Esophagus squamous epithelium (tissue), 4 donors: ENCODE measurements at regions not wholly inside any gene's neighbourhood (a gene's known extent, or its start where the extent isn't known, plus 50 kb on each side); places are given as distances from the start of the nearest gene placed in this dataset.

Experiments used
- POLR2A ChIP-seq, 4 donors: fragments of 450-650 bp; IDR thresholded peaks; one replicate each; pipeline ENCODE4 v1.6.1; 2017; ENCODE audit warnings: antibody characterized with exemption in 4 of 4, mild to moderate bottlenecking in 4 of 4, moderate library complexity in 3 of 4
- TF ChIP-seq, protein P1 (sequence below), 6 experiments: fragments of 450-650 bp in 4 of 6; fragments of 200-600 bp in 2 of 6; sonication (generic) in 2 of 6; IDR thresholded peaks; one replicate each; pipeline ENCODE4 v1.5.1; 2016 to 2019; ENCODE audit warnings: antibody characterized with exemption in 6 of 6, mild to moderate bottlenecking in 4 of 6, moderate library complexity in 4 of 6

DNA sequence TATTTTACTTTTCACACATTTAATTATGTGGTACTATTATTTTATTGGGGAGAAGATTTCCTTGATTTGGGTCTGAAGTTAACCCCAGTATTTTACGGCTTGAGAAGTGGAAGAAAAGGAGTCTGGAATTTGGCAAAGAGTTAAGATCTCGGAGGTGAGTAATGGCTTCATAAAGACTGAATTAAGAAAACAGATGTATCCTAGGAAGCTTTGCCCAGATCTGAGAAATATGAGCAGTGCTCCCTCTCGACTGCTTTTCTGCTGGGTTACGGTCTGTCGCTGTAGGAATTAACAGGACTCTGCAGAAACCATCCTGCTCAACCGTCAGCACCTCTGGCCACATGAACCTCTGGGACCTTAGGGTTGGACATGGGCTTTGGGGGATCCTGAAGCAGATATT, 163.6 kb upstream of the NDN start:
- no peak for TF ChIP-seq POLR2A (IDR thresholded peaks at IDR 0.05)
- TF ChIP-seq, protein P1, sequence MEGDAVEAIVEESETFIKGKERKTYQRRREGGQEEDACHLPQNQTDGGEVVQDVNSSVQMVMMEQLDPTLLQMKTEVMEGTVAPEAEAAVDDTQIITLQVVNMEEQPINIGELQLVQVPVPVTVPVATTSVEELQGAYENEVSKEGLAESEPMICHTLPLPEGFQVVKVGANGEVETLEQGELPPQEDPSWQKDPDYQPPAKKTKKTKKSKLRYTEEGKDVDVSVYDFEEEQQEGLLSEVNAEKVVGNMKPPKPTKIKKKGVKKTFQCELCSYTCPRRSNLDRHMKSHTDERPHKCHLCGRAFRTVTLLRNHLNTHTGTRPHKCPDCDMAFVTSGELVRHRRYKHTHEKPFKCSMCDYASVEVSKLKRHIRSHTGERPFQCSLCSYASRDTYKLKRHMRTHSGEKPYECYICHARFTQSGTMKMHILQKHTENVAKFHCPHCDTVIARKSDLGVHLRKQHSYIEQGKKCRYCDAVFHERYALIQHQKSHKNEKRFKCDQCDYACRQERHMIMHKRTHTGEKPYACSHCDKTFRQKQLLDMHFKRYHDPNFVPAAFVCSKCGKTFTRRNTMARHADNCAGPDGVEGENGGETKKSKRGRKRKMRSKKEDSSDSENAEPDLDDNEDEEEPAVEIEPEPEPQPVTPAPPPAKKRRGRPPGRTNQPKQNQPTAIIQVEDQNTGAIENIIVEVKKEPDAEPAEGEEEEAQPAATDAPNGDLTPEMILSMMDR (IDR thresholded peaks at IDR 0.05), result no peak
